Fibroblast of lung (primary cell): ENCODE measurements at regions not wholly inside any gene's neighbourhood (a gene's known extent, or its start where the extent isn't known, plus 50 kb on each side); places are given as distances from the start of the nearest gene placed in this dataset.

ENCODE experiments used
- EZH2 ChIP-seq: IDR thresholded peaks from 2 replicates; pipeline ENCODE4 v1.5.1; 2012; ENCODE audit warnings: low read length, control low read depth, mild to moderate bottlenecking; ENCODE audit errors: missing control alignments
- TF ChIP-seq, protein P1 (sequence below), 2 donors: IDR thresholded peaks in 1 of 2; conservative IDR thresholded peaks in 1 of 2; 1 replicate in 1 of 2; 2 replicates in 1 of 2; pipeline ENCODE4 v1.5.1; 2011 to 2012; ENCODE audit warnings: low read length in 2 of 2, control low read depth in 1 of 2, inconsistent platforms in 1 of 2, low read depth in 1 of 2, mild to moderate bottlenecking in 1 of 2

DNA sequence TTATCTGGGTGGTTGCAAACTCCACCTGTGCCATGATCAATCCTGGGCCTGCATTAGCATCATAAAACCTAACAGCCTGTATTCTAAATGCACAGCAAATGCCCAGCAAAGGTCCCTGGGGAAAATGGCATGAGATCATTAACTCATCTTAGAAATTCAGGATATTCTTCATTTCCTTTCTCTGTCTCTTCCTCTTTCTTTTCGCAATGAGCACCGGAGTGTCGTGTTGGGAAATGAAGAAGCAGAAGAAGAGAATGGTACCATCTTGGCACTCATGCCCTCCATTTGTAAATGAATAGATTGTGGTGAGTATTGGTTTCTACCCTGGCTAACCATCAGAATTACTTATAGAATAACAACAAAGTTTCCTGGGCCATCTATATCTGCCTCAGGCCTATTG is 193.6 kb downstream of the GALC start:
- TF ChIP-seq, protein P1, sequence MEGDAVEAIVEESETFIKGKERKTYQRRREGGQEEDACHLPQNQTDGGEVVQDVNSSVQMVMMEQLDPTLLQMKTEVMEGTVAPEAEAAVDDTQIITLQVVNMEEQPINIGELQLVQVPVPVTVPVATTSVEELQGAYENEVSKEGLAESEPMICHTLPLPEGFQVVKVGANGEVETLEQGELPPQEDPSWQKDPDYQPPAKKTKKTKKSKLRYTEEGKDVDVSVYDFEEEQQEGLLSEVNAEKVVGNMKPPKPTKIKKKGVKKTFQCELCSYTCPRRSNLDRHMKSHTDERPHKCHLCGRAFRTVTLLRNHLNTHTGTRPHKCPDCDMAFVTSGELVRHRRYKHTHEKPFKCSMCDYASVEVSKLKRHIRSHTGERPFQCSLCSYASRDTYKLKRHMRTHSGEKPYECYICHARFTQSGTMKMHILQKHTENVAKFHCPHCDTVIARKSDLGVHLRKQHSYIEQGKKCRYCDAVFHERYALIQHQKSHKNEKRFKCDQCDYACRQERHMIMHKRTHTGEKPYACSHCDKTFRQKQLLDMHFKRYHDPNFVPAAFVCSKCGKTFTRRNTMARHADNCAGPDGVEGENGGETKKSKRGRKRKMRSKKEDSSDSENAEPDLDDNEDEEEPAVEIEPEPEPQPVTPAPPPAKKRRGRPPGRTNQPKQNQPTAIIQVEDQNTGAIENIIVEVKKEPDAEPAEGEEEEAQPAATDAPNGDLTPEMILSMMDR (conservative IDR thresholded peaks at IDR 0.05 in 1 of 2, IDR thresholded peaks at IDR 0.05 in 1 of 2; ENCODE audit: low read depth in 1 of 2, low read length in 2 of 2) = no peak
- no peak for TF ChIP-seq EZH2
